ENCODE measurements at regions not wholly inside any gene's neighbourhood (a gene's known extent, or its start where the extent isn't known, plus 50 kb on each side); places are given as distances from the start of the nearest gene placed in this dataset.
"Not testable (repeated sequence)": the region's sequence is repeated elsewhere in the genome, so short reads cannot be mapped to it uniquely, and the experiment has no call there.

GRCh38 chr1:73273886-73274285 is 924.1 kb downstream of the LRRIQ3 start:
- Mint-ChIP-seq H3K4me1 (no peaks in the 10 kb centered on the region), H3K9me3 (peaks cover 21% of the 10 kb centered on the region), H3K27ac (no peak overlapping the region), H3K36me3 (ENCODE audit: low read depth) (peaks cover 12% of the 10 kb centered on the region; the same call in 2 of the 3 replicates), H3K4me3 (no peak overlapping the region), H3K27me3 (ENCODE audit: insufficient read depth, low read depth, poor library complexity) (no peaks in the 10 kb centered on the region)
- H3F3A ChIP-seq (replicated peaks; ENCODE audit: low read depth): no peaks in the 10 kb centered on the region
- TF ChIP-seq REST (IDR thresholded peaks at IDR 0.05; ENCODE audit: unreplicated experiment): no peak
- TF ChIP-seq JUNB (IDR thresholded peaks at IDR 0.05; ENCODE audit: unreplicated experiment): no peak
- no peak for TF ChIP-seq EZH2 (IDR thresholded peaks at IDR 0.05; ENCODE audit: low read depth, unreplicated experiment)
- no peak for TF ChIP-seq ETS1 (IDR thresholded peaks at IDR 0.05)
- H4K20me1 ChIP-seq (replicated peaks; ENCODE audit: insufficient read depth): no peaks in the 10 kb centered on the region
- no peak overlapping the region for H3K27ac ChIP-seq (ENCODE audit: low read depth)
- H3K4me2 ChIP-seq: no peak overlapping the region
- no peaks in the 10 kb centered on the region for H3K27me3 ChIP-seq (ENCODE audit: insufficient read depth)
- H3K4me1 ChIP-seq (ENCODE audit: insufficient read depth): no peaks in the 10 kb centered on the region
- no peaks in the 10 kb centered on the region for H3K79me2 ChIP-seq (replicated peaks; ENCODE audit: insufficient read depth)
- no peak overlapping the region for H3K4me3 ChIP-seq
- H3K9me2 ChIP-seq (ENCODE audit: insufficient read depth): no peaks in the 10 kb centered on the region
- no peak overlapping the region for H2AFZ ChIP-seq
- DNase-seq (ENCODE audit: low spot score) (no peak), ATAC-seq (no peak)
- no peaks in the 10 kb centered on the region for H3K36me3 ChIP-seq (ENCODE audit: insufficient read depth)

GRCh38 chr1:73245196-73245595 is 952.8 kb downstream of the LRRIQ3 start:
- not testable (repeated sequence) for H3K27ac Mint-ChIP-seq; H3K4me3 Mint-ChIP-seq; H3K36me3 ChIP-seq (ENCODE audit: insufficient read depth); H3K27me3 Mint-ChIP-seq (ENCODE audit: insufficient read depth, low read depth, poor library complexity); H3K4me1 Mint-ChIP-seq; H3K27ac ChIP-seq (ENCODE audit: low read depth); H3K4me2 ChIP-seq; H3K79me2 ChIP-seq (replicated peaks; ENCODE audit: insufficient read depth); ATAC-seq; H3K9me2 ChIP-seq (ENCODE audit: insufficient read depth); H4K20me1 ChIP-seq (replicated peaks; ENCODE audit: insufficient read depth); H2AFZ ChIP-seq; DNase-seq (ENCODE audit: low spot score); H3K4me3 ChIP-seq; H3F3A ChIP-seq (replicated peaks; ENCODE audit: low read depth); H3K4me1 ChIP-seq (ENCODE audit: insufficient read depth); H3K27me3 ChIP-seq (ENCODE audit: insufficient read depth)
- H3K36me3 Mint-ChIP-seq (ENCODE audit: low read depth): peaks cover 29% of the 10 kb centered on the region; the same call in 2 of the 3 replicates
- H3K9me3 Mint-ChIP-seq: peaks cover 49% of the 10 kb centered on the region

GRCh38 chr1:73218995-73219546 is 936.7 kb upstream of the NEGR1 start:
- Histone ChIP-seq H3K36me3 (ENCODE audit: insufficient read depth) (no peaks in the 10 kb centered on the region), H3K27me3 (ENCODE audit: insufficient read depth) (no peaks in the 10 kb centered on the region), H3K4me1 (ENCODE audit: insufficient read depth) (no peaks in the 10 kb centered on the region), H3K9me2 (ENCODE audit: insufficient read depth) (peaks cover 4% of the 10 kb centered on the region; the same call in 1 of the 2 replicates), H3K4me3 (no peak overlapping the region), H3K27ac (ENCODE audit: low read depth) (no peak overlapping the region), H2AFZ (no peak overlapping the region), H3F3A (replicated peaks; ENCODE audit: low read depth) (no peaks in the 10 kb centered on the region), H4K20me1 (replicated peaks; ENCODE audit: insufficient read depth) (no peaks in the 10 kb centered on the region), H3K79me2 (replicated peaks; ENCODE audit: insufficient read depth) (no peaks in the 10 kb centered on the region), H3K4me2 (no peak overlapping the region)
- Mint-ChIP-seq H3K4me1 (no peaks in the 10 kb centered on the region), H3K27ac (no peak overlapping the region), H3K4me3 (no peak overlapping the region), H3K9me3 (peaks cover 19% of the 10 kb centered on the region), H3K36me3 (ENCODE audit: low read depth) (peaks cover 6% of the 10 kb centered on the region; the same call in 2 of the 3 replicates), H3K27me3 (ENCODE audit: insufficient read depth, low read depth, poor library complexity) (peaks cover 4% of the 10 kb centered on the region)
- no peak for ATAC-seq
- DNase-seq (ENCODE audit: low spot score): no peak
- no peak for TF ChIP-seq NANOG (IDR thresholded peaks at IDR 0.05; ENCODE audit: borderline replicate concordance)
- TF ChIP-seq EZH2 (IDR thresholded peaks at IDR 0.05; ENCODE audit: low read depth, unreplicated experiment): no peak
- no peak for TF ChIP-seq REST (IDR thresholded peaks at IDR 0.05; ENCODE audit: unreplicated experiment)
- no peak for TF ChIP-seq STAT1 (IDR thresholded peaks at IDR 0.05; ENCODE audit: unreplicated experiment)
- no peak for TF ChIP-seq CTCF (conservative IDR thresholded peaks at IDR 0.05; ENCODE audit: low read depth in 2 of 2)
- TF ChIP-seq ZNF114 (CRISPR knock-in tag; IDR thresholded peaks at IDR 0.05): no peak
- no peak for TF ChIP-seq ZNF331 (CRISPR knock-in tag; IDR thresholded peaks at IDR 0.05; ENCODE audit: low read depth)
- TF ChIP-seq JUNB (IDR thresholded peaks at IDR 0.05; ENCODE audit: unreplicated experiment): no peak

Data from GM23338 (cell line).